BLaER1 (cell line): ENCODE measurements at regions not wholly inside any gene's neighbourhood (a gene's known extent, or its start where the extent isn't known, plus 50 kb on each side); places are given as distances from the start of the nearest gene placed in this dataset.
"Not testable (repeated sequence)": the region's sequence is repeated elsewhere in the genome, so short reads cannot be mapped to it uniquely, and the experiment has no call there.

Source experiments
- H3K27ac ChIP-seq: shearing (Covaris generic); formaldehyde crosslinking; 2 replicates; pipeline ENCODE4 v1.8.1; 2022
- H3K27me3 ChIP-seq: shearing (Covaris generic); formaldehyde crosslinking; 2 replicates; pipeline ENCODE4 v1.8.1; 2022
- H3K36me3 ChIP-seq: shearing (Covaris generic); formaldehyde crosslinking; 2 replicates; pipeline ENCODE4 v1.8.1; 2022
- H3K4me1 ChIP-seq: shearing (Covaris generic); formaldehyde crosslinking; 2 replicates; pipeline ENCODE4 v1.8.1; 2022
- H3K4me2 ChIP-seq: shearing (Covaris generic); formaldehyde crosslinking; 2 replicates; pipeline ENCODE4 v1.8.1; 2022
- H3K4me3 ChIP-seq: shearing (Covaris generic); formaldehyde crosslinking; 2 replicates; pipeline ENCODE4 v1.8.1; 2022
- H3K9ac ChIP-seq: shearing (Covaris generic); formaldehyde crosslinking; 2 replicates; pipeline ENCODE4 v1.8.1; 2022
- H3K9me3 ChIP-seq: shearing (Covaris generic); formaldehyde crosslinking; 2 replicates; pipeline ENCODE4 v1.8.1; 2022
- H4K20me1 ChIP-seq: shearing (Covaris generic); formaldehyde crosslinking; 2 replicates; pipeline ENCODE4 v1.8.1; 2022
- Cebpa-rat ChIP-seq: shearing (Covaris generic); IDR thresholded peaks from 2 replicates; pipeline ENCODE4 v1.8.1; 2022

- Histone ChIP-seq H3K4me1 (no peaks in the 10 kb centered on the region), H3K36me3 (no peaks in the 10 kb centered on the region), H3K27me3 (peaks cover 81% of the 10 kb centered on the region), H3K9me3 (no peaks in the 10 kb centered on the region), H4K20me1 (no peaks in the 10 kb centered on the region), H3K4me3 (no peak overlapping the region), H3K27ac (no peak overlapping the region), H3K4me2 (no peak overlapping the region), H3K9ac (no peak overlapping the region)
- no peak for TF ChIP-seq Cebpa-rat
Measured at GRCh38 chrX:36844857-36845256, 163.3 kb upstream of the FAM47C start.

- Histone ChIP-seq H3K36me3 (no peaks in the 10 kb centered on the region), H3K27ac (no peak overlapping the region), H3K9me3 (no peaks in the 10 kb centered on the region), H3K27me3 (peaks cover 88% of the 10 kb centered on the region), H4K20me1 (no peaks in the 10 kb centered on the region; the same call in 1 of the 2 replicates), H3K9ac (no peak overlapping the region), H3K4me3 (no peak overlapping the region), H3K4me2 (no peak overlapping the region), H3K4me1 (no peaks in the 10 kb centered on the region)
- no peak for TF ChIP-seq Cebpa-rat
Measured at GRCh38 chrX:36847496-36847895, 160.7 kb upstream of the FAM47C start.

- Histone ChIP-seq H3K9ac (no peak overlapping the region), H3K4me2 (no peak overlapping the region), H3K27me3 (peaks cover 93% of the 10 kb centered on the region), H3K27ac (no peak overlapping the region), H4K20me1 (no peaks in the 10 kb centered on the region; the same call in 1 of the 2 replicates), H3K4me1 (no peaks in the 10 kb centered on the region), H3K36me3 (no peaks in the 10 kb centered on the region), H3K4me3 (no peak overlapping the region), H3K9me3 (no peaks in the 10 kb centered on the region)
- TF ChIP-seq Cebpa-rat, result no peak
Measured at GRCh38 chrX:36849407-36849806, 158.8 kb upstream of the FAM47C start.

- Histone ChIP-seq H3K27me3 (peaks cover 86% of the 10 kb centered on the region), H3K4me2 (no peak overlapping the region), H3K9me3 (no peaks in the 10 kb centered on the region), H3K4me1 (no peaks in the 10 kb centered on the region), H3K9ac (no peak overlapping the region), H3K27ac (no peak overlapping the region), H3K36me3 (no peaks in the 10 kb centered on the region), H3K4me3 (no peak overlapping the region), H4K20me1 (peaks cover 10% of the 10 kb centered on the region; the same call in 1 of the 2 replicates)
- TF ChIP-seq Cebpa-rat, result no peak
Measured at GRCh38 chrX:36856849-36857248, 151.3 kb upstream of the FAM47C start.

- TF ChIP-seq Cebpa-rat, result no peak
- Histone ChIP-seq H3K4me3 (no peak overlapping the region), H3K36me3 (no peaks in the 10 kb centered on the region), H3K4me1 (no peaks in the 10 kb centered on the region), H4K20me1 (peaks cover 21% of the 10 kb centered on the region; the same call in 1 of the 2 replicates), H3K4me2 (no peak overlapping the region), H3K27me3 (peaks cover 85% of the 10 kb centered on the region), H3K9me3 (no peaks in the 10 kb centered on the region), H3K27ac (no peak overlapping the region), H3K9ac (no peak overlapping the region)
Measured at GRCh38 chrX:36859231-36859630, 148.9 kb upstream of the FAM47C start.

GRCh38 chrX:36861601-36862000, 146.6 kb upstream of the FAM47C start:
- no peak for TF ChIP-seq Cebpa-rat
- H3K36me3 ChIP-seq, result no peaks in the 10 kb centered on the region
- peaks cover 21% of the 10 kb centered on the region; the same call in 1 of the 2 replicates for H4K20me1 ChIP-seq
- H3K9me3 ChIP-seq, result no peaks in the 10 kb centered on the region
- peaks cover 79% of the 10 kb centered on the region for H3K27me3 ChIP-seq
- H3K9ac ChIP-seq, result no peak overlapping the region
- H3K4me2 ChIP-seq, result no peak overlapping the region
- no peaks in the 10 kb centered on the region for H3K4me1 ChIP-seq
- no peak overlapping the region for H3K27ac ChIP-seq
- no peak overlapping the region for H3K4me3 ChIP-seq

- Histone ChIP-seq H3K4me2 (no peak overlapping the region), H4K20me1 (peaks cover 9% of the 10 kb centered on the region; the same call in 1 of the 2 replicates), H3K9me3 (no peaks in the 10 kb centered on the region), H3K4me1 (no peaks in the 10 kb centered on the region), H3K36me3 (no peaks in the 10 kb centered on the region), H3K27me3 (peaks cover 66% of the 10 kb centered on the region), H3K4me3 (no peak overlapping the region), H3K9ac (no peak overlapping the region), H3K27ac (no peak overlapping the region)
- TF ChIP-seq Cebpa-rat, result no peak
Measured at GRCh38 chrX:36867143-36867542, 141.0 kb upstream of the FAM47C start.

GRCh38 chrX:36868592-36868991, 139.6 kb upstream of the FAM47C start:
- H3K27me3 ChIP-seq, result peaks cover 59% of the 10 kb centered on the region
- H3K4me1 ChIP-seq, result no peaks in the 10 kb centered on the region
- H3K4me2 ChIP-seq, result no peak overlapping the region
- peaks cover 3% of the 10 kb centered on the region; the same call in 1 of the 2 replicates for H4K20me1 ChIP-seq
- no peak overlapping the region for H3K9ac ChIP-seq
- H3K4me3 ChIP-seq, result no peak overlapping the region
- H3K9me3 ChIP-seq, result no peaks in the 10 kb centered on the region
- TF ChIP-seq Cebpa-rat, result no peak
- no peak overlapping the region for H3K27ac ChIP-seq
- no peaks in the 10 kb centered on the region for H3K36me3 ChIP-seq

- H3K4me3 ChIP-seq, result no peak overlapping the region
- TF ChIP-seq Cebpa-rat, result no peak
- no peaks in the 10 kb centered on the region for H4K20me1 ChIP-seq
- no peak overlapping the region for H3K4me2 ChIP-seq
- no peaks in the 10 kb centered on the region for H3K4me1 ChIP-seq
- H3K9ac ChIP-seq, result no peak overlapping the region
- no peaks in the 10 kb centered on the region for H3K9me3 ChIP-seq
- H3K27me3 ChIP-seq, result peaks cover 54% of the 10 kb centered on the region
- no peaks in the 10 kb centered on the region for H3K36me3 ChIP-seq
- H3K27ac ChIP-seq, result no peak overlapping the region
Measured at GRCh38 chrX:36869457-36869856, 138.7 kb upstream of the FAM47C start.

GRCh38 chrX:36897690-36898089, 110.5 kb upstream of the FAM47C start:
- no peak for TF ChIP-seq Cebpa-rat
- Histone ChIP-seq H3K27ac (no peak overlapping the region), H3K27me3 (peaks cover 45% of the 10 kb centered on the region)

GRCh38 chrX:36898301-36898700, 109.9 kb upstream of the FAM47C start:
- Histone ChIP-seq H3K27me3 (peaks cover 38% of the 10 kb centered on the region), H3K4me2 (no peak overlapping the region)
- no peak for TF ChIP-seq Cebpa-rat

More at GRCh38 chrX:36897690-36898089, 110.5 kb upstream of the FAM47C start:
- Histone ChIP-seq H3K4me2 (no peak overlapping the region), H4K20me1 (no peaks in the 10 kb centered on the region), H3K9me3 (no peaks in the 10 kb centered on the region), H3K4me3 (no peak overlapping the region), H3K4me1 (no peaks in the 10 kb centered on the region), H3K36me3 (no peaks in the 10 kb centered on the region), H3K9ac (no peak overlapping the region)

GRCh38 chrX:36904561-36904960, 103.6 kb upstream of the FAM47C start:
- not testable (repeated sequence) for H3K9ac ChIP-seq
- peaks cover 12% of the 10 kb centered on the region for H3K9me3 ChIP-seq

More at GRCh38 chrX:36898301-36898700, 109.9 kb upstream of the FAM47C start:
- Histone ChIP-seq H3K27ac (no peak overlapping the region), H3K4me3 (no peak overlapping the region), H3K36me3 (no peaks in the 10 kb centered on the region), H4K20me1 (no peaks in the 10 kb centered on the region), H3K9ac (no peak overlapping the region), H3K9me3 (no peaks in the 10 kb centered on the region), H3K4me1 (no peaks in the 10 kb centered on the region)

More at GRCh38 chrX:36904561-36904960, 103.6 kb upstream of the FAM47C start:
- H4K20me1 ChIP-seq, H3K27ac ChIP-seq, H3K4me3 ChIP-seq, H3K36me3 ChIP-seq, H3K4me2 ChIP-seq, H3K4me1 ChIP-seq: not testable (repeated sequence)
- H3K27me3 ChIP-seq, result peaks cover 10% of the 10 kb centered on the region; the same call in 1 of the 2 replicates
